Kidney epithelial cell (primary cell): ENCODE measurements at regions not wholly inside any gene's neighbourhood (a gene's known extent, or its start where the extent isn't known, plus 50 kb on each side); places are given as distances from the start of the nearest gene placed in this dataset.

Experiments
- DNase-seq: peaks from one replicate; pipeline ENCODE4 v3.0.0-alpha.2; 2010; ENCODE audit warnings: low read depth
- H3K27me3 ChIP-seq: 2 replicates; pipeline ENCODE4 v1.6.0; 2011; ENCODE audit warnings: low read length; ENCODE audit not compliant: control insufficient read depth, insufficient read depth
- H3K36me3 ChIP-seq: 2 replicates; pipeline ENCODE4 v1.5.1; 2011; ENCODE audit warnings: low read length; ENCODE audit not compliant: control insufficient read depth, insufficient read depth
- H3K4me3 ChIP-seq: 2 replicates; pipeline ENCODE4 v1.5.1; 2011; ENCODE audit warnings: low read depth, mild to moderate bottlenecking, control low read depth, low read length
- TF ChIP-seq, protein P1 (sequence below): IDR thresholded peaks from 2 replicates; pipeline ENCODE4 v1.5.1; 2011; ENCODE audit warnings: mild to moderate bottlenecking, moderate library complexity, low read length, control low read depth, inconsistent platforms; ENCODE audit not compliant: insufficient read depth, poor library complexity, severe bottlenecking

DNA sequence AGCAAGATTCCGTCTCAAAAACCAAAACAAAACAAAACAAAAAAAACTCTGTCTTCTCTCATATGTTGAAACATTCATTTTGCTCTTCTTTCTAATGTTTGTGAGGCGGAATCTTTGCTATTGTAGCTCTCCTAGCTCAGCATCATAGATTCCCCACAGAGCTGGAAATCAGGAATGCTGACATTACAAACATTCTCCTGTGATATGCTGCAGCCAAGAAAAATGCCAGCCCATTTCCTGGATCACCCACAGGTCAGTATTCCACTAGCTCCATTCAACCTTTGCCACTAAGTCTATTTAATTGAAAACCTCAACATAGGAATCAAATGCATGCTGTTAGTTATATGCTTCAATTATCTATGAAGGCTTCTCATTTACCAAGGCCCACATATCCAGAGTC, 186.3 kb downstream of the IPMK start:
- no peaks in the 10 kb centered on the region for H3K27me3 ChIP-seq
- no peak overlapping the region for H3K4me3 ChIP-seq
- TF ChIP-seq, protein P1, sequence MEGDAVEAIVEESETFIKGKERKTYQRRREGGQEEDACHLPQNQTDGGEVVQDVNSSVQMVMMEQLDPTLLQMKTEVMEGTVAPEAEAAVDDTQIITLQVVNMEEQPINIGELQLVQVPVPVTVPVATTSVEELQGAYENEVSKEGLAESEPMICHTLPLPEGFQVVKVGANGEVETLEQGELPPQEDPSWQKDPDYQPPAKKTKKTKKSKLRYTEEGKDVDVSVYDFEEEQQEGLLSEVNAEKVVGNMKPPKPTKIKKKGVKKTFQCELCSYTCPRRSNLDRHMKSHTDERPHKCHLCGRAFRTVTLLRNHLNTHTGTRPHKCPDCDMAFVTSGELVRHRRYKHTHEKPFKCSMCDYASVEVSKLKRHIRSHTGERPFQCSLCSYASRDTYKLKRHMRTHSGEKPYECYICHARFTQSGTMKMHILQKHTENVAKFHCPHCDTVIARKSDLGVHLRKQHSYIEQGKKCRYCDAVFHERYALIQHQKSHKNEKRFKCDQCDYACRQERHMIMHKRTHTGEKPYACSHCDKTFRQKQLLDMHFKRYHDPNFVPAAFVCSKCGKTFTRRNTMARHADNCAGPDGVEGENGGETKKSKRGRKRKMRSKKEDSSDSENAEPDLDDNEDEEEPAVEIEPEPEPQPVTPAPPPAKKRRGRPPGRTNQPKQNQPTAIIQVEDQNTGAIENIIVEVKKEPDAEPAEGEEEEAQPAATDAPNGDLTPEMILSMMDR, result no peak
- H3K36me3 ChIP-seq, result no peaks in the 10 kb centered on the region
- DNase-seq, result no peak

DNA sequence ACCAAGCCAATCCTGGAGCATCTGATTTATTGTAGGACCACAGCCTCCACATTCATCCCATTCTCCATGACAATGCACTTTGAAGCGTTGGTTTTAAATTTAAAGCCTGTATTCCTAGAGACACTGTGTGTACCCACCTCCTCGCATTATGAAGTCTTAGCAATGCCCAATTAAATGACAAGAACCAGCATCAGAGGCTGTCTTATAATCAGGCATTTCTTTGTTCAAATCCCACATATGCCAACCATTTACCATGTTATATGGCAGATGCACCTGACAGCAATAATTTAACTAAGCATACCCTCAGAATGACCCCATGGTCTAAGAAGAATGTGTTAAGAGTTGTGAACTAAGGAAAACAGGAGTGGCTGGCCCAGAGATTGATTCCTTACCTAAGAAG, 188.2 kb downstream of the IPMK start:
- Histone ChIP-seq H3K27me3 (no peaks in the 10 kb centered on the region), H3K36me3 (no peaks in the 10 kb centered on the region), H3K4me3 (no peak overlapping the region)
- TF ChIP-seq, protein P1, result no peak
- DNase-seq, result no peak

DNA sequence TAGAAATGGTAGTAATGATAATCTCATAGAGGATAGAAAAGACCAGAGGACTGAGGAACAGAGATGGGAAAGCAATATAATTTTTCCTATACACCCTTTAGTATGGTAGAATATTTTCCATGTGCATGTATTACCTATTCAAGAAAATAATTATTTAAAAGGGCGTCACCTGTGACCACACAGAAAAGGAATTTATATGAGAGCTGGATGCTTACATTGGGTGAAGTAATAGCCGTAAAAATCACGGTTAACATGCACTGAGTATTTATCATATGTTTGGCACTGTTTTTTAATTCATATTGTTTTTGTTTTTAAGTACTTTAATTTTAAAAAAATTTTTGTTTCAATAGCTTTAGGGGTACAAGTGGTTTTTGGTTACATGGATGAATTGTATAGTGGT, 195.1 kb downstream of the IPMK start:
- Histone ChIP-seq H3K27me3 (no peaks in the 10 kb centered on the region), H3K4me3 (no peak overlapping the region), H3K36me3 (no peaks in the 10 kb centered on the region)
- DNase-seq, result no peak
- TF ChIP-seq, protein P1, result no peak

DNA sequence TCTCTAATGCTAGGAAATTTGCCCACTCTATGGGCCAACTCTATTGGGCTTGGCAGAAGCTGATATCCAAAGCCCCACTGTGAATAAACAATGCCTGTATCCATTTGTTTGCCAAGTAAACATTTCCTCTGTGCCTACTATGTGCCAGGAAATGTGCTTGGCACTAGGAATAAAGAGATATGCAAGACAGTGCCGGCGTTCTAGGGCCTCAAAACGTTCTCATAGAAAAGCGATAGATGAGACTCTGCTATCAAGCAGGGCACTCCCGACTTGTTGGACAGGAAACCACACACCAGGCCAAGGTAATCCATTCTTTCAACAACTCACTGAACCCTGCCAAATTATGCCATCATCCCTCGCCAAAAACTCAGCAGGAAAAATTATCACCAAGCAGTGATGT, 196.7 kb downstream of the IPMK start:
- TF ChIP-seq, protein P1, result no peak

DNA sequence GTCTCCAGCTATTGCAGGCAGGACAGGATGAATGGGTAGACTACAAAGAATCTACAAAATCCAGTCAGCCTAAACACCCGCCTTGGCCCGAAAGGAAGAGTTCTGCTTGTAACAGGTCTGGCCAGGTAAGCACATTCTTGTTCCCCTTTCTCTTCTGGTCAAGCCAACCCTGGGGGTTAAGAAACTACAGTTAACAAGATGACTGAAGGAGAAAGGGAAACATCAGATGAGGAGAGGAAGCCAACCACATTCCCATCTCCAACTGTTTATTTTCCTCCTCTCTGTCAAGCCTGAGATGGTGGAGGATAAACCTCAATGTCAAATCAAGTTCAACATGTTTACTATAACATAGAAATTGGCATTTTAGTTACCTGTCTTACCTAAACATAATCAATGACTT, 198.9 kb downstream of the IPMK start:
- Histone ChIP-seq H3K4me3 (no peak overlapping the region), H3K36me3 (no peaks in the 10 kb centered on the region), H3K27me3 (no peaks in the 10 kb centered on the region)
- DNase-seq, result no peak
- TF ChIP-seq, protein P1, result no peak

More for the DNA sequence above, 196.7 kb downstream of the IPMK start:
- H3K36me3 ChIP-seq, result no peaks in the 10 kb centered on the region
- no peak overlapping the region for H3K4me3 ChIP-seq
- DNase-seq, result no peak
- H3K27me3 ChIP-seq, result no peaks in the 10 kb centered on the region

DNA sequence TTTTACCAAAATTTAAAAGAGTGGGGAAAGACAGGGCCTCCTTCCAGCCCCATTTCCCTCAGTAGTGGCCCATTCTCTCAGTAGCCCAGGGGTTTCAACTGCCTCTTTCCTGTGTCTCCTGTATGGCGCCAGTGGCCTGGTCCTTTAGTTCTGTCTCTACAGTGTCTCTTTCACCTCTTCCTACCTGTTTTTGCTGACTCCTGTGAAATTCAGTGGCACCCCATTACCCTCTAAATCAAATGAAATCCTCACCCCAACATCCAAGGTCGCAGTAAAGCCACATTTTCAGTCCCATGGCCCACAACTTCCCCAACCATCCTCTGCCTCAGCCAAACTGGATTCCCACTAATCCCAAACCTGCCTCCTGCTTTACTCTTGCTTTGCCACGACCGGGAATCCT, 200.7 kb downstream of the IPMK start:
- Histone ChIP-seq H3K27me3 (no peaks in the 10 kb centered on the region), H3K4me3 (no peak overlapping the region), H3K36me3 (no peaks in the 10 kb centered on the region)
- TF ChIP-seq, protein P1, result no peak
- DNase-seq, result no peak
